Fibroblast of skin of right quadriceps (primary cell): ENCODE measurements at regions not wholly inside any gene's neighbourhood (a gene's known extent, or its start where the extent isn't known, plus 50 kb on each side); places are given as distances from the start of the nearest gene placed in this dataset.

ENCODE experiments used
- DNase-seq: peaks from one replicate; pipeline ENCODE4 v3.0.0-alpha.2; 2013

DNA sequence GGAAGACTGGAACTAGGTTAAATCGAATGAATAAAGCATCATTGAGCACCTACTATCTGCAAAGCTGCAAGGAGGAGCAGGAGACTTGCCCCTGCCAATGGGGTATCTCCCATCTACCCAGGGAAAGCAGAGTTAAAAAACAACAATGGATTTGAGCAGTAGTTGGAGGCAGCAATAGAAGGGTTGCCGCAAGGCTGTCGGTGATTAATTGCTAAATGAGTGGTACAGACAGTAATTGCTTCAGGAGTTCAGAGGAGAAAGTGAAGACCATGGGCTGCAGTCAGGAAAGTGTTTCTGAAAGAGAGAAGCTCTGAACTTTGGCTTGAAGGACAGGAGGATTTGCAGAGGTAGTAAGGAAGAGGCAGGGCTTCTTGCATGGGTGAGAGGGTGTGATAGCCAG, 152.9 kb downstream of the ACTL8 start:
- no peak for DNase-seq

DNA sequence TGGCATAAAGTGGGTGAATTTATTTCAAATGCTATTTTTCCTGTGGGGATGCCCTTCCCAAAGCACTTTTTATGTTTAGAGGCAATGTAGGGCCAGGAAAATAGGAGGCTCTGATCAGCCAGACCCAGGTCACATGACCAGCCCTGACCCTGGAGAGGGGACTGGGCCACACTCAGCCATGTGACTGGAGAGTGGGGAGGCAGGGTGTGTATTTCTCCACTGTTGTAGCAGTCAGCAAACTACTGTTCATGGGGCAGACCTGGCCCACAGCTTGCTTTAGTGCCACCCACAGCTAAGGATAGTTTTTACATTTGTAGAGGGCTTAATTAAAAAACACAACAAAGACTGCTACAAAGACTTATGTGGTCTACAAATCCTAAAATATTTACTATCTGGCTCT, 153.8 kb downstream of the ACTL8 start:
- no peak for DNase-seq

DNA sequence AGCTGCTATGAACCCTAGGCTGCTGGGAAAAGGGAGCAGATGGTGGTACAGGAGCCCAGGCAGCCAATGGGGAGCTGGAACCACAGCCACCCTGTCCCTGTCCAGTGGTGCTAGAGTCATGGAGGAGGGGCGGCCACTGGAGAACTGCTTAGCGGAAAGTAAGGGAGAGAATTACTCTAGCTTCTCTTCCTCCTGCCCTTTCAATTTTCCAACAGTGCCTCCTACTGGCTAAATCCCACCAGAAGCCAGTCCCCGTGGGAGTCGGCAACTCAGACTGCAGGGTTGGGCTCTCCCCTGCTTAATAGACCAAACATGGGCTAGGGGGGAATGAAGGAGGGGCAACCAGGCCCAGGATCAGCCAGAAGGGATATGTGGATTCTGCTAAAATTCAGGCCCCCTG, 154.5 kb downstream of the ACTL8 start:
- DNase-seq: no peak

DNA sequence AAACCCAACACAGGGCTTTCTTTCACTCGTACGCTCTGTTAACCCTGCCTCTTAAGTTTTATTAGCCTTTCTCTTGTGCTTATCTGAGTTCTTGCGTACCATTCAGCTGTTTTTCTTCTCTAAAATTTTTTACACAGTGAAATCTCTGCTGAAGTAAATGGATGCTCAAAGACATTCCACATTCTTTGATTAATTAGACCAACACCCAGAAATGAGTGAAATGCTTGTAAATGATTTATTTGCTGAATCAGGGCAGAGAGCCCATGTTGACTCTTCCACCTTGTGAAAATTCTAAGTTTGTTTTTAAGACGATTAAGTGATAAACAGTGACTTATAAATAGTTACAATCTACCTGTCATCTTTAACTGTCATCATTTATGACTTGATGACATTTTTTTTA, 156.7 kb downstream of the ACTL8 start:
- no peak for DNase-seq

DNA sequence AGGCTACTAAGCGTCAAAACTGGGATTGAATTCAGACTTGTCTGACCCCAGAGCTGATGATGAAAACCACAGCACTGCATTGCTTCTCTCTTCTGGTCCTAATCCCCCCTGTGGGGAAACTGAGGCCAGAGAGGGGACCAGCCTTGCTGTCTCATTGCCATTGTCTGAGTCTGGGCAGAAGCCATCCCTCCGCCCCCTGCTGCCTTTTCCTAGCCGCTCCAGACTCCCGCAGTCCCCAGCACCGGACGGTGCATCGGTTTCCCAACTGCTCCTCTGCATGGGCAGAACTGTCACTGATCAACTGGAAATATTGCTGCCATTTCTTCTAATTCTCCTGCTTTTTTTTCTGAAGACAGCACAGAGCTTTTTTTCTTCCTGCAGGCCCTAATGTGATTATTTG, 157.4 kb downstream of the ACTL8 start:
- no peak for DNase-seq

DNA sequence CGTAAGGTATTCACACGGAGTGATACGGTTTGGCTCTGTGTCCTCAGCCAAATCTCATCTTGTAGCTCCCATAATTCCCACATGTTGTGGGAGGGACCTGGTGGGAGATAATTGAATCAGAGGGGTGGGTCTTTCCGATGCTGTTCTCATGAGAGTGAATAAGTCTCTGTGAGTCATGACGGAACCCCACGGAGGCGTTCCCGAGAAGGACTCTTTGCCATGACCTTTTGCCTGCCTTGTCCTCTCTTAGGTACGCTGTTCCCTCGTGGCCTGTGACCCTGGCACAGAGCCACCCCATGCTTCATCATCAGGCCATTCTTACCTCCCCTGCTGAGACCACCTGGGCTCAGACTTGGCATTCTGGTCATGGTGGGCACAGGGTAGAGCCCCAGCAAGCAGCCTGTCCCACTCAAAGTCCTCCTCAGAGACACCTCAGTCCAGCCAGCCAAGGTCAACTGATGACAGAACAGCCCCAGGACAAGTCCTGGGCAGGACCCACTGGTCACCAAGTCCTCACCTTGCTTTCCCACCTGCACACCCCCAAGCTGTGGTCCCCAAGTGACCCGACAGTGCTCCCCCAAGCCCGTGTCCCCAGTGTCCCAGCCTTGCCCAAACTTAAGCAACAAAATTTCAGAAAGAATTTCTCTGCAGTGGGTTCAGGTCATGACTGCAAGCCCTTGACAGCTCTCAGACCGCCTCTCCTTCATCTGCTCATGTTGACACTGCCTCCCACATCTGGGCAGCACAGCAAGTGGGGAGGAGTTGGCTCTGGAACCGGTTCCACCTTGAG, 158.4 kb downstream of the ACTL8 start:
- DNase-seq: no peak

DNA sequence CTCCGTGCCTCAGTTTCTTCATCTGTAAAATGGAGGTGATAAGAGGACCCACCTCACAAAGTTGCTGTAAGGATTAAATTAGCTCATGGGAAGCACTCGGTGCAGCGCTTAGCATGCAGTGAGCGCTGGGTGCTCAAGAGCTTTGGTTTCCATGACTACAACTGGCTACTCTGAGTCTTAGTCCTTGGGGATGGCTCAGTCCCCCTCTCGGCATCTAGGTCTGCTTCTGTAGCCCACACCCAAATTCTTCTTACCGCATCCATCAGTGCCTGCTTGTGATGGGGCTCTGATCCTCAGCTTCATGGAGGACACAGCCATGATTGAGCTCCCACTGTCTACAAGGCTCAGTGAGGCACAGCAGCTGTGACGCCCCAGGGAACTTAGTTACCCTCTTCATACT, 159.0 kb downstream of the ACTL8 start:
- no peak for DNase-seq

DNA sequence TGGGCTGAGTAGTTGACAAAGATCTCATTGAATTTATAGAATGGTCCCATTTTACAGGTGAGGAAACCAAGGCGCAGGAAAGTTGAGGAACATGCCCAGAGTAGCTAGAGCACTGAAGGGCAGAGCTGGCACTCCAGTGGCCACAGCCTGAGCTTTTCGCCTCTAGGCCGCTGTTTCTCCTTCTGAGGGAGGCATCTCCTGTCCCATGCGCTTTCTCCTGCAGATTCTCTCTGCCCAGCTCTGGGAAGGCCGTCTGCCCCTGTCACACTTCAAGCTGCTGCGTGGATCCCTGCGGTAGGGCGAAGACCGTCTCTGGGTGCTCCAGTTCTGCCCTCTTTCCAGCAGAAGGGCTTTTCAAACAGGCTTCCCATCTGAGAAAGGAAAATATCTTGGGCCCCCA, 159.9 kb downstream of the ACTL8 start:
- DNase-seq: no peak

DNA sequence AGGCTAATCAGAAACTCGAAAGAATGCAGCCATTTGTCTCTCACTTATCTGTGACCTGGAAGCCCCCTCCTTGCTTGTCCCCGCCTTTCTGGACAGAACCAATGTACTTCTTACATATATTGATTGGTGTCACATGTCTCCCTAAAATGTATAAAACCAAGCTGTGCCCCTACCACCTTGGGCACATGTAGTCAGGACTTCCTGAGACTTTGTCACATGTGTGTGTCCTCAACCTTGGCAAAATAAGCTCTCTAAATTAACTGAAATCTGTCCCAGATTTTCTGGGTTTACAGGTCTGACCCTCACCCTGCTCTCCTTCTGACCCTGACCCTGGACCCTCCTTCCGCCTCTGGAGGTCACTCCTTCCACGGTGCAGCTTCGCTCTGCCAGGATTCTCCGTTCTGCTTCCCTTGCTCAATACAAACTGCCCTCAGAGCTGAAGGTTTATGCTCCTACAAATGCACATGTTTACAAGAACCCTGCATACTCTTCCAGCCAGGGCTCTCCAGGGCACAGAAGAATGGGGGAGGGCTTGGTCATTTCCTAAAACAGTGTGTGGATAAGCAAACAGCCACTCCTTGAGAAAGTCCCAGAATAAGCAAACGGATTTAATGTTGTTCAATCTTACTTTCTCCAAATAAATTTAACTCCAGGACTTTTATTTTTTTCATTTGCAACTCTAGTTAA, 160.5 kb downstream of the ACTL8 start:
- DNase-seq: no peak

DNA sequence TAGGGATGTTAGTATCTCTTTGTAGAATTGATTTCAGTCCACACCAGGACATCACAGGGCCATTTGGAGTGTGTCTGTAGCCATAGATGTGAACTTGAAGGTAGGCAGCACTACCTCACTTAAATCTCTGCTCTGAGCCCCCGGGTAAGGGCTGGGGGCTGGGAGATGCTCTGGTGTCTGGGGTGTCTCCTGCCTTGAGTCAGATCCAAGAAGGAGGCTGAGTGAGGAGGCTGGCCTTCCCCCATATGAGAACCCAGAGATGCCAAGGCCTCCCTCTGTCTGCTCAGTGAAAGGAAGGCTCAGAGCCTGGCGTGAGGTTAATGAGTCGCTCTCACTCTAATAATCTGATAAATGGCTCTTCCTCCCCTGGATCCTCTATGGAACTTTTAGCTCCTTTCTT, 161.6 kb downstream of the ACTL8 start:
- DNase-seq: no peak

DNA sequence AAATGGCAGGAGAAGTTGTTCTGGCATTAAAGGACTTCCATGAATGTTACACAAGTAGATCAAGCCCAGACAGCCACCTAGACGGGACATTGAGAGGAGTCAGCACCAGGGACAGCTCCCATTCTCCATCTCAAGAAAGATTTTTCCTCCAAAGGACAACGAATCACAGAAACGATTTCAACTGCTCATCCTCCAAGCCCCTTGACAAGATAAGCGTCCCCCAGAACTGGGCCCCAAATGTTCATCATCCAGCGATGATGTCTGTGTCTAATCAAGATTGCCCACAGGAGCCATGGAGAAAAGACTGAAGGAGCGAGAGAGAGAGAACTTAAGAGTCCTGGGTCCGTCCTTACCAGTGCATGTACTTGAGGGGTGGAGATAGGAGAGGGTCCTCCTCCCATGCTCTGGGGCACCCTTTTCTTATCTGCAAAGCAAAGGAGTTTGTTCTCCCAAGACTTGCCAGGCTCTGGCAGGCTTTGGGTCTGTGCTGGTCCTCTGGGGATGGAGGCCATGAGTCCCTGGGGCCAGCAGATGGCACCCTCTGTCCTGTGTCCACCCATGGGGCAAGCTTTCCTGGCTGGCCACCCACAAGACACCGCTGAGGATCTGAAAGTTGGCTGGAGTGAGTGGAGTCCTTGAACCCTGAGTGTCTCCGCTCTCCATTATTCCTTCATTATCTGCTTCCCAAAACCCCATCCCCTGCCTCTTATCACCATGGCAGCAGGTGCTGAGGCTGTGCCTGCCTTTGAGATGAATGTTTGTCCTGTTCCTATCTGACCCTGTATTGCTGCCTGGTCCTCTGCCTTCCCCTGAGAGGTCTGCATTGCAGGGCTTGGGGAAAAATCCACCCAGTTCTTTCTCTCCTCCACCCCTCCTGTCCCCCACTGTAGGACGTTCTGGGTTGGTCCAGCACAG, 164.6 kb downstream of the ACTL8 start:
- DNase-seq: peak; percentile 30

DNA sequence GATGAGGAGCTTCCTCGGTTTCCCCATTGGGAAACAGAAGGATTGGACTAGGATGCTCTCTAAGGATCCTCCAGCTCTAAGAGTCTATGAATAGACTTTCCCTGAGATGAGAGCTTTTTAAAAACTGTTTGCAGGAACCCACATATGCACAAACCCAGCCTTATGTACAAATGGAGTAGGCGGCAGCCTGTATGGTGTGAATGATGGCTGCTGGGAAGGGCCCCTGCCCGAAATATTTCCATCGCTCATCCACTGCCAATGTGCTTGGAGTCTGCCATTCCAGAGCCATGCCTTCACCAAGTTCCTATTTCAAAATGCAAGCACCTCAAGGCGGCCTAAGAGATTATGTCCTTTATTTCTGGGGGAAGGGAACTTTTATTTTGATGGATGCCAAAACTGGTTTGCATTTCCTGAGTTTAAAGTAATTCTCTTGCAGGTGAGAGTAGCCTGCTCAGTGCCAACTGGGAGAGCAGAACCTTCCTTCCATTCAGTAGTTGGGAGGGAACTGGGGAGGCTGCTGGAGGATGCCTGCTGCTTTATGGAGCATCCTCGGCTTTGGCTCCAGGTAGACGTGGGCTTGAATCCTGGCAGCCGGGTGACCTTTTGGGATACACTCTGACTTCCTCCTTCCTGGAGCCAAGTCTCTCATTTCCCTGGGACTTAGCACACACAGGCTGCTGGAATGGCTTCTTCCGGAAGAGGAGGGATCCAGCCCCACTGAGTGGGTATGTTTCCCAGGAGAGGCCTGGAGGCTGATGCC, 165.9 kb downstream of the ACTL8 start:
- DNase-seq: no peak

DNA sequence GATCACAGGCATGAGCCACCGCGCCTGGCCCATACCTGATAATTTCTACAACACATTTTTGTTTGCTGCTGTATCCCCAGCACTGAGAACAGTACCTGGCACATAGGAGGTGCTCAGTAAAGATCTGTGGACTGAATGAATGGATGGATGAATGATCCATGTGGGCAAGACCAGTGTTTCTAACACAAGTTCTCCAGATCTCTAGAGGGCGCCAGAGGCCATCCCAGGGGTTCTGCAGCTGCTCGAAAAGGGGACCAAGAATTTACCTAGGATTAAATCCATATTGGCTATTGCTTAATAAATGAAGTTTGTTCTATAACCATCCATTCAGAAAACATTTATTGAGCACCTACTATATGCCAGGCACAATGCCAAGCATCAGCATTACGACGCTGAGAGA, 167.7 kb downstream of the ACTL8 start:
- peak; percentile 16 for DNase-seq

DNA sequence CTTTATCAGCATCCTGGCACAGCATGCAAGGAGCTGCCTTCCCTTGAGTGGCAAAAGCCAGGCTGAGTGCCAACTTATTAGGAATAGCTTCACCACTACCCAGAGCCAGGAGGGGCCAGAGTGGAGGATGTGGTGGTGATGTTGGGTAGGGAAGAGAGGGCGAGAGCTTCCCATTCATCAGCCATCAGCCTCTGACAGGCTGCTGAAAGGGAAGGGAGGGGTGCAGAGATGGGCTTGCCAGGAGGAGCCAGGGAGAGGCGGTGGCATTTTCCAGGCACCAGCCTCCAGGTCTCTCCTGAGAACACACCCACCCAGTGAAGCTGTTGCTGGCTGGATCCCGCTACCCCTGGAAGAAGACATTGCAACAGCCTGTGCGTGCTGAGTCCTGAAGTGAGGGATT, 168.5 kb downstream of the ACTL8 start:
- no peak for DNase-seq

DNA sequence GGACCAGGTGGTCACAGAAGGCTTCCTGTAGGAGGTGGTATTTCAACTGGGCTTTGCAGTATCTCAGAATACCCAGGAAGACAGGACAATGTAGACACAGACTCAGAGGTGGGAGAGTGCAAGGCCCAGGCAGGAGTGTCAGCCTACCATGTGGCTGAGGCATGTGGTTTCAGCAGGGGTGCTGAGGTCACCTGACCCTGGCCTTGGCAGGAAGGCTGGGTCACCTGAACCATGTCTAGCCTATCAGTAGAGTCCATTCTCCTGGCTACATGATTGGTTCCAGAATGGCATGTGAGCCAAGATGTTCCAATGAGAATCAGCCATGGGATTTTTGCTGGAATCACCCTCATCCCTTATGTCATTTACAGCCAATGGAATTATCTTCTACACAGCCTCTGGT, 169.4 kb downstream of the ACTL8 start:
- no peak for DNase-seq

DNA sequence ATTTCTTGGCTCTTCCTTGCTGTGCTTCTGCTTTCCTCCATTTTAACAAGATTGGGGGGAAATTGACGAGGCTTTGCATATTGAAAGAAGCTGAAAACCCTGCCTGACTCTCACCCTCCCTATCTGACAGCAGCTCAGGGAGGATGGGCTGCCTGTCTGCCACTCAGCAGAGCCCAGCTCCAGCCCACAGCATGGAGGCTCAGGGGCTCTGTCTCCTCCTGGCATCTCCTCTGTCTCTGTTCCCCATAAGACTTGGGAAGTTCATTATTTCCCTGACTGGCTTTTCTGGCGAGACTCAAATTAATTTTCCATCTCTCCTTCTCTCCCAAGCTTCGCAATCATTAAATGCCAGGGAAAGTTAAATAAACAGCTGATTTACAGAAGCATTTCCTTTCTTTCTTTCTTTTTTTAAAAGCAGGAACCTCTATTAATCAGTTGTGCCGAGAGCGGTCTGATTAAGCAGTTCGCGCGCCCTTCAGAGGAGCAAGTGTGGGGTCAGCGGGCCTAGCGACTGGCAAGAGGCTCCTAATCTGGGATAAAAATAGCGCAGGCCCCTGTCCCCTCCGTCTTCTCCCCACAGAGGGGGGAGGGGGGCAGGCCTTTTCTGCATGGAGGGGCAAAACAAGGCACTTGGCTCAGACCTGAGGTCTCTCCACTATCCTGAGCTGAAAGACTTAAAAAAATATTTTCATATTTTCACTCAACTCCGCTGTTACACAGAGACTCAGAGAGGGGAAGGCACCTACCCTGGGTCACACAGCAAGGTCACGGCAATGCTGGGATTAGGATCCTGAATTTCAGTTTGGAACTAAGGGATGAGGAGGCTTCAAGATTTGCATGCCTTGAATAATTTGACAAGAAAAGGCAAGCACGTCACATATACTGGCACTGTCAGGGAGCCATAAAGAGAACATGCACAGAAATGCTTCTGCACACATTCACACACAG, 170.4 kb downstream of the ACTL8 start:
- no peak for DNase-seq

DNA sequence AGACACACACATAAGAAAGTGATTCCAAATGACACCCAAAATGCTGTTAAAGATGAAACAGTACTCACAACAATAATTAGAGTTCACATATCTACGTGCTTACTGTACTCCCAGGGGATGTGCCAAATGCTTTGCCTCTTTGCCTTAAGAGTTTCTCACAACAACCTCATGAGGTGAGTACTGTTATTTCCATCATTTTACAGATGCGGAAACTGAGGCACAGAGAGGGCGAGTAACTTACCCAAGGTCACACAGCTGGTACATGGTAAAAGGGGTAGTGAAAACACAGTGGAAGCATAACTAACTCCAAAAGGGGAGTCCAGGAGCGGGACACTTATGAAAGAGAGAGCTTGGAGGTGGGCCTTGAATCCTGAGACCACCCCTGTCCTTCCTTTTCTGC, 171.8 kb downstream of the ACTL8 start:
- DNase-seq: no peak

DNA sequence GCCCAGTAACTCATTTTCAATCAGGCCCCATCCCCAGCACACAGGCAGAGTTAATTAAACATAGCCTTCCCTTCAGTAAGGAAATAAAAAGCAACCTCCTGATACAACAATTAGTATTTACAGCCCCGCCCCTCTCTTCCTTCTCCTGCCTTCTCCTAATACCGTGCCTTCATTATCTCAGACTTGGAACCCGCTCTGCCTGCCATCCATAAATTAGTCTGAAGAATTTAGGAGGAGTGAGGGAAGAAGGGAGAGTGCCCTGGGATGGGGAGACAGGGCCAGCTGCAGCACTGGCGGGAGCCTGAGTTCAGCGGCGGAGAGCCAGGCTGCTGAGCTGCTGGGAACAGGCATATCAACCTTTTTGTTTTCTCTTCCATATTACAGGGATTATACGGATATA, 172.8 kb downstream of the ACTL8 start:
- no peak for DNase-seq

DNA sequence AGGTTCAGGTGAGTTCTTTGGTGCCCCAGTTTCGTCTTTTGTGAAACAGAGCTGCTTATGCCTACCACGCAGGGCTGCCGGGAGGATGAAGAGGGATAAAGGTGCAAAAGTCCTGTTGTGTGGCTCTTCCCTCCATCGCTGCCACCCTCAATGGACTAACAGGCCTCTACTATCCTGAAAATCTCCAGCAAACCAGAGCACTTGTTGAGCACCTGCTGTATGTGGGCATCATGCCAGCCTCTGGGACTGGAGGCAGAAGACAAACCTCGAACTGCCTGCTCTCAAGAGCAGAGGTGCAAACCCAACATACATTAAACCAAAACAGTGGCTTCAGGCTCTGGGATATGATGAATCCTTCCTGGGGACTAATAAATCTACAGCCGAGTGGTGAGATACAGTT, 174.1 kb downstream of the ACTL8 start:
- DNase-seq: no peak

DNA sequence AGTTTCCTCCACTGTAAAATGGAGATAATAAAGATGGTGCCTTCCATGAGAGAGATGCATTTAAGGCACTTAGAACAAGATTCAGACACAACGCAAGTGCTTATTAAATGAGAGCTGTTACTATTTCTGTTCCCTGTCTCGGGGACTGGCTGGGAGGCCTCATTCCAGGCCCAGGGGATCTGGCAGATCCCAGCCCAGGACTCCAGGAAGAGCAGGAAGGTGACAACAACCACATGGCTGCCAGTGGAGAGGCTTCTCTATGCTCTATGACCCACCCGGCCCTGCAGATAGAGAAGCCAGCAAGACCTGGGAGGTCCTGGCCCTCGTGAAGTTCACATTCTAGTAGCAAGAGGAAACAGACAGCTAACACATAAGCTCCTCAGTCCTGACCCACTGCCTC, 175.5 kb downstream of the ACTL8 start:
- no peak for DNase-seq

DNA sequence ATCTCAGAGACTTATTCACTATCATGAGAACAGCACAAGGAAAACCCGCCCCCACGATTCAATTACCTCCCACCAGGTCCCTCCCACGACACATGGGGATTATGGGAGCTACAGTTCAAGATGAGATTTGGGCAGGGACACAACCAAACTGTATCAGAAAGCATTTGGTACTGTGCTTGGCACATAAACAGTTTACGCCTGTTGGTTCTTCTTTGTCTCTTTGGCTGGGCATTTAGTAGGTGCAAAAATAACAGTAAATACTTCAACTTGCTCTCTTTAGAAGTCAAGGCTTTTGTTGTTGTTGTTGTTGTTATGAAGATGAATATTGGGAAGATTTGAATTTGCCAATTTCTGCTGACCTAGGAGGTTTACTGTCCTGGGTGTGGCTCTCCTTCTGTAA, 175.4 kb upstream of the IGSF21 start:
- DNase-seq: no peak

DNA sequence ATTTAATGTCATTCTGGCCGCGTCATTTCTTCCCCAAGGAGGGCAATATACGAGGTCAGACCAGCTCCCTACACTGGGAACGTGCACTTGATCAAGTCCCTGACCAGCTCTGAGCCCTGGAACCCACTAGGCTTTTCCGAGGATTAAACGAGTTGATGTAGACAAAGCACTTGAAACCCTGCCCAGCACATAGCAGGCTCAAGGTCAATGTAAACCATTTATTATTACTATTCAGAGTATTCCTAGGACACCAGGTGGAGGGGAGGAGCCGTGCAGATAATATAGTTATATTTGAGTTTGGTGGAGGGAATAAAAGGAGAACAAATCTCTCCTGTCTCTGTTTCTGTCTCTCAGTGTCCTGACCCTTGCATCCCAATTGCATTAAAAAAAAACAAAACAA, 174.1 kb upstream of the IGSF21 start:
- DNase-seq: no peak
